Upper lobe of left lung (tissue), 4 donors: ENCODE measurements at regions not wholly inside any gene's neighbourhood (a gene's known extent, or its start where the extent isn't known, plus 50 kb on each side); places are given as distances from the start of the nearest gene placed in this dataset.

ENCODE experiments used
- EP300 ChIP-seq, 4 donors: sonication (generic); formaldehyde crosslinking; IDR thresholded peaks; one replicate each; pipeline ENCODE4 v1.5.1; 2017; ENCODE audit warnings: antibody characterized with exemption in 4 of 4, control low read depth in 2 of 4
- POLR2A ChIP-seq, 4 donors: fragments of 450-650 bp; IDR thresholded peaks; one replicate each; pipeline ENCODE4 v1.5.1; 2016 to 2017; ENCODE audit warnings: antibody characterized with exemption in 4 of 4, mild to moderate bottlenecking in 2 of 4
- TF ChIP-seq, protein P1 (sequence below), 6 experiments: fragments of 450-650 bp in 4 of 6; fragments of 200-600 bp in 2 of 6; sonication (generic) in 2 of 6; IDR thresholded peaks; one replicate each; pipeline ENCODE4 v1.5.1; 2016 to 2019; ENCODE audit warnings: antibody characterized with exemption in 6 of 6

DNA sequence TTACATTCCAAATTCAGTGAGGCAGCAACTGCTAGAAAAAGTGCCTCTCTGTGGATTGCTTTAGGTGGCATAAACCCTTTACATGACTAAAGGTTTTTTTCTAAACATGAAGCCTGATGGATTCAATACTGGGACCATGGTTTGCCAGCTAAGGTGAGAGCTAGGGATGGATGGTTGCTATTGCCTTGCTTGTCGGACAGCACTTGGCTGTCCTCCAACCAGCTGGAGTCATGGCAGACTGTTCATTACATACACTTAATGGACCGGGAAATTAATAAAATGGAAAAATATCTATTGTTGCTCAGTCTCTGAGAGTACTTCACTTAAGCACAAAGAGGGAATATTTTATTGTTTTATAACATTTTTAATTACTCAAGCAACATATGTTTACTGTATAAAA is 116.9 kb upstream of the TRPC7 start:
- TF ChIP-seq POLR2A (IDR thresholded peaks at IDR 0.05) (no peak), EP300 (IDR thresholded peaks at IDR 0.05) (no peak)
- TF ChIP-seq, protein P1, sequence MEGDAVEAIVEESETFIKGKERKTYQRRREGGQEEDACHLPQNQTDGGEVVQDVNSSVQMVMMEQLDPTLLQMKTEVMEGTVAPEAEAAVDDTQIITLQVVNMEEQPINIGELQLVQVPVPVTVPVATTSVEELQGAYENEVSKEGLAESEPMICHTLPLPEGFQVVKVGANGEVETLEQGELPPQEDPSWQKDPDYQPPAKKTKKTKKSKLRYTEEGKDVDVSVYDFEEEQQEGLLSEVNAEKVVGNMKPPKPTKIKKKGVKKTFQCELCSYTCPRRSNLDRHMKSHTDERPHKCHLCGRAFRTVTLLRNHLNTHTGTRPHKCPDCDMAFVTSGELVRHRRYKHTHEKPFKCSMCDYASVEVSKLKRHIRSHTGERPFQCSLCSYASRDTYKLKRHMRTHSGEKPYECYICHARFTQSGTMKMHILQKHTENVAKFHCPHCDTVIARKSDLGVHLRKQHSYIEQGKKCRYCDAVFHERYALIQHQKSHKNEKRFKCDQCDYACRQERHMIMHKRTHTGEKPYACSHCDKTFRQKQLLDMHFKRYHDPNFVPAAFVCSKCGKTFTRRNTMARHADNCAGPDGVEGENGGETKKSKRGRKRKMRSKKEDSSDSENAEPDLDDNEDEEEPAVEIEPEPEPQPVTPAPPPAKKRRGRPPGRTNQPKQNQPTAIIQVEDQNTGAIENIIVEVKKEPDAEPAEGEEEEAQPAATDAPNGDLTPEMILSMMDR (IDR thresholded peaks at IDR 0.05) = no peak
